Cardiac septum (tissue), 1 donor: ENCODE measurements at regions not wholly inside any gene's neighbourhood (a gene's known extent, or its start where the extent isn't known, plus 50 kb on each side); places are given as distances from the start of the nearest gene placed in this dataset.
"Not testable (repeated sequence)": the region's sequence is repeated elsewhere in the genome, so short reads cannot be mapped to it uniquely, and the experiment has no call there.

ENCODE experiments used
- DNase-seq: peaks from one replicate; pipeline ENCODE4 v3.0.0-alpha.2; 2020; ENCODE audit warnings: low spot score
- intact Hi-C: fragments of 100-400 bp; cut with DNase I; formaldehyde crosslinking; loops from one replicate; pipeline ENCODE4 v1.14.0; 2022
- donor health status: DM: no; HTN: no; CAD: no.

DNA sequence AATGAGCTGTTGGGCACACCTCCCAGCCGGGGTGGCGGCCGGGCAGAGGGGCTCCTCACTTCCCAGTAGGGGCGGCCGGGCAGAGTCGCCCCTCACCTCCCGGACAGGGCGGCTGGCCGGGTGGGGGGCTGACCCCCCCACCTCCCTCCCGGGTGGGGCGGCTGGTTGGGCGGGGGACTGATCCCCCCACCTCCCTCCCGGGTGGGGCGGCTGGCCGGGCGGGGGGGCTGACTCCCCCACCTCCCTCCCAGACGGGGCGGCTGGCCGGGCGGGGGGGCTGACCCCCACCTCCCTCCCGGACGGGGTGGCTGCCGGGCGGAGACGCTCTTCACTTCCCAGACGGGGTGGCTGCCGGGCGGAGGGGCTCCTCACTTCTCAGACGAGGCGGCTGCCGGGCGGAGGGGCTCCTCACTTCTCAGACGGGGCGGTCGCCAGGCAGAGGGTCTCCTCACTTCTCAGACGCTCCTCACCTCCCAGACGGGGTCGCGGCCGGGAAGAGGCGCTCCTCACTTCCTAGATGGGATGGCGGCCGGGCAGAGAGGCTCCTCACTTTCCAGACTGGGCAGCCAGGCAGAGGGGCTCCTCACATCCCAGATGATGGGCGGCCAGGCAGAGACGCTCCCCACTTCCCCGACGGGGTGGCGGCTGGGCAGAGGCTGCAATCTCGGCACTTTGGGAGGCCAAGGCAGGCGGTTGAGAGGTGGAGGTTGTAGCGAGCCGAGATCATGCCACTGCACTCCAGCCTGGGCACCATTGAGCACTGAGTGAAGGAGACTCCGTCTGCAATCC, 75.4 kb downstream of the LAT start:
- DNase-seq, intact Hi-C loops: not testable (repeated sequence)

DNA sequence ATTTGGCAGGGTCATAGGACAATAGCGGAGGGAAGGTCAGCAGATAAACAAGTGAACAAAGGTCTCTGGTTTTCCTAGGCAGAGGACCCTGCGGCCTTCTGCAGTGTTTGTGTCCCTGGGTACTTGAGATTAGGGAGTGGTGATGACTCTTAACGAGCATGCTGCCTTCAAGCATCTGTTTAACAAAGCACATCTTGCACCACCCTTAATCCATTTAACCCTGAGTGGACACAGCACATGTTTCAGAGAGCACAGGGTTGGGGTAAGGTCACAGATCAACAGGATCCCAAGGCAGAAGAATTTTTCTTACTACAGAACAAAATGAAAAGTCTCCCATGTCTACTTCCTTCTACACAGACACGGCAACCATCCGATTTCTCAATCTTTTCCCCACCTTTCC, 74.7 kb downstream of the LAT start:
- DNase-seq, intact Hi-C loops: not testable (repeated sequence)
